ENCODE measurements at regions not wholly inside any gene's neighbourhood (a gene's known extent, or its start where the extent isn't known, plus 50 kb on each side); places are given as distances from the start of the nearest gene placed in this dataset.

GRCh38 chr10:29136411-29136810, 152.5 kb upstream of the LYZL1 start:
- TF ChIP-seq CTCF (IDR thresholded peaks at IDR 0.05; ENCODE audit: insufficient read depth, low read depth, low read length), result no peak
- peak; percentile 79 for DNase-seq (ENCODE audit: low read depth)
- no peak overlapping the region for H3K4me3 ChIP-seq (ENCODE audit: low read depth, low read length)

- no peak for TF ChIP-seq CTCF (IDR thresholded peaks at IDR 0.05; ENCODE audit: insufficient read depth, low read depth, low read length)
- no peak for DNase-seq (ENCODE audit: low read depth)
- H3K4me3 ChIP-seq (ENCODE audit: low read depth, low read length), result no peak overlapping the region
Measured at GRCh38 chr10:29140151-29140550, 148.7 kb upstream of the LYZL1 start.

GRCh38 chr10:29140991-29141390, 147.9 kb upstream of the LYZL1 start:
- TF ChIP-seq CTCF (IDR thresholded peaks at IDR 0.05; ENCODE audit: insufficient read depth, low read depth, low read length), result no peak
- peak; percentile 71 for DNase-seq (ENCODE audit: low read depth)
- no peak overlapping the region for H3K4me3 ChIP-seq (ENCODE audit: low read depth, low read length)

GRCh38 chr10:29141761-29142160, 147.1 kb upstream of the LYZL1 start:
- TF ChIP-seq CTCF (IDR thresholded peaks at IDR 0.05; ENCODE audit: insufficient read depth, low read depth, low read length), result no peak
- H3K4me3 ChIP-seq (ENCODE audit: low read depth, low read length), result no peak overlapping the region
- no peak for DNase-seq (ENCODE audit: low read depth)

- TF ChIP-seq CTCF (IDR thresholded peaks at IDR 0.05; ENCODE audit: insufficient read depth, low read depth, low read length), result no peak
- no peak for DNase-seq (ENCODE audit: low read depth)
- H3K4me3 ChIP-seq (ENCODE audit: low read depth, low read length), result no peak overlapping the region
Measured at GRCh38 chr10:29142516-29143314, 146.2 kb upstream of the LYZL1 start.

- no peak for DNase-seq (ENCODE audit: low read depth)
- no peak for TF ChIP-seq CTCF (IDR thresholded peaks at IDR 0.05; ENCODE audit: insufficient read depth, low read depth, low read length)
- H3K4me3 ChIP-seq (ENCODE audit: low read depth, low read length), result no peak overlapping the region
Measured at GRCh38 chr10:29144126-29144525, 144.7 kb upstream of the LYZL1 start.
